ENCODE measurements at regions not wholly inside any gene's neighbourhood (a gene's known extent, or its start where the extent isn't known, plus 50 kb on each side); places are given as distances from the start of the nearest gene placed in this dataset.

- Histone ChIP-seq H3K27me3 (ENCODE audit: low read depth) (no peaks in the 10 kb centered on the region), H3K27ac (replicated peaks) (no peak overlapping the region), H3K4me1 (no peaks in the 10 kb centered on the region), H3K4me3 (no peak overlapping the region), H3K36me3 (no peaks in the 10 kb centered on the region), H3K9me3 (replicated peaks) (peaks cover 12% of the 10 kb centered on the region)
- intact Hi-C loops (cut with micrococcal nuclease) = no loop called here
- DNase-seq = no peak
- no peak for TF ChIP-seq CTCF (IDR thresholded peaks at IDR 0.05; ENCODE audit: borderline replicate concordance)
These were observed 1184.8 kb downstream of the DTWD2 start for GRCh38 chr5:117803533-117803932.

GRCh38 chr5:117801583-117801982 lies 1186.8 kb downstream of the DTWD2 start:
- TF ChIP-seq CTCF (IDR thresholded peaks at IDR 0.05; ENCODE audit: borderline replicate concordance) = no peak
- no peak for DNase-seq
- Histone ChIP-seq H3K27me3 (ENCODE audit: low read depth) (no peaks in the 10 kb centered on the region), H3K27ac (replicated peaks) (no peak overlapping the region), H3K4me3 (no peak overlapping the region), H3K4me1 (no peaks in the 10 kb centered on the region), H3K9me3 (replicated peaks) (peaks cover 12% of the 10 kb centered on the region), H3K36me3 (no peaks in the 10 kb centered on the region)
- intact Hi-C loops (cut with micrococcal nuclease) = no loop called here

GRCh38 chr5:117800261-117800660 lies 1188.1 kb downstream of the DTWD2 start:
- Histone ChIP-seq H3K4me3 (no peak overlapping the region), H3K36me3 (no peaks in the 10 kb centered on the region), H3K9me3 (replicated peaks) (peaks cover 12% of the 10 kb centered on the region), H3K27ac (replicated peaks) (no peak overlapping the region), H3K4me1 (no peaks in the 10 kb centered on the region), H3K27me3 (ENCODE audit: low read depth) (no peaks in the 10 kb centered on the region)
- intact Hi-C loops (cut with micrococcal nuclease) = no loop called here
- TF ChIP-seq CTCF (IDR thresholded peaks at IDR 0.05; ENCODE audit: borderline replicate concordance) = no peak
- no peak for DNase-seq

GRCh38 chr5:117794847-117795246 lies 1193.5 kb downstream of the DTWD2 start:
- Histone ChIP-seq H3K27ac (replicated peaks) (no peak overlapping the region), H3K36me3 (no peaks in the 10 kb centered on the region), H3K4me1 (peaks cover 7% of the 10 kb centered on the region), H3K27me3 (ENCODE audit: low read depth) (no peaks in the 10 kb centered on the region), H3K9me3 (replicated peaks) (no peaks in the 10 kb centered on the region), H3K4me3 (no peak overlapping the region)
- intact Hi-C loops (cut with micrococcal nuclease) = no loop called here
- TF ChIP-seq CTCF (IDR thresholded peaks at IDR 0.05; ENCODE audit: borderline replicate concordance) = no peak
- no peak for DNase-seq

- intact Hi-C loops (cut with micrococcal nuclease) = no loop called here
- DNase-seq = no peak
- Histone ChIP-seq H3K4me3 (no peak overlapping the region), H3K9me3 (replicated peaks) (no peaks in the 10 kb centered on the region), H3K27me3 (ENCODE audit: low read depth) (no peaks in the 10 kb centered on the region), H3K36me3 (no peaks in the 10 kb centered on the region), H3K27ac (replicated peaks) (no peak overlapping the region), H3K4me1 (peaks cover 7% of the 10 kb centered on the region)
- no peak for TF ChIP-seq CTCF (IDR thresholded peaks at IDR 0.05; ENCODE audit: borderline replicate concordance)
These were observed 1194.4 kb downstream of the DTWD2 start for GRCh38 chr5:117793963-117794362.

- no peaks in the 10 kb centered on the region for H3K27me3 ChIP-seq (ENCODE audit: low read depth)
- no peak overlapping the region for H3K4me3 ChIP-seq
- H3K36me3 ChIP-seq = no peaks in the 10 kb centered on the region
- H3K4me1 ChIP-seq = peaks cover 7% of the 10 kb centered on the region
- no peak for TF ChIP-seq CTCF (IDR thresholded peaks at IDR 0.05; ENCODE audit: borderline replicate concordance)
- intact Hi-C loops (cut with micrococcal nuclease) = no loop called here
- no peak overlapping the region for H3K27ac ChIP-seq (replicated peaks)
- no peak for DNase-seq
- H3K9me3 ChIP-seq (replicated peaks) = no peaks in the 10 kb centered on the region
These were observed 1195.9 kb downstream of the DTWD2 start for GRCh38 chr5:117792476-117792875.

Measured in left ventricle myocardium inferior (tissue), 1 donor.